Umbilical cord (tissue), 1 donor: ENCODE measurements at regions not wholly inside any gene's neighbourhood (a gene's known extent, or its start where the extent isn't known, plus 50 kb on each side); places are given as distances from the start of the nearest gene placed in this dataset.
A peak's percentile ranks its signal among the peaks of the same experiment; 100 is the strongest.
"Not testable (repeated sequence)": the region's sequence is repeated elsewhere in the genome, so short reads cannot be mapped to it uniquely, and the experiment has no call there.

Source experiments
- DNase-seq: peaks from one replicate; pipeline ENCODE4 v3.0.0-alpha.2; 2015; ENCODE audit warnings: low spot score

GRCh38 chr12:76971216-76971879, 92.5 kb upstream of the CSRP2 start:
- DNase-seq = not testable (repeated sequence)

DNA sequence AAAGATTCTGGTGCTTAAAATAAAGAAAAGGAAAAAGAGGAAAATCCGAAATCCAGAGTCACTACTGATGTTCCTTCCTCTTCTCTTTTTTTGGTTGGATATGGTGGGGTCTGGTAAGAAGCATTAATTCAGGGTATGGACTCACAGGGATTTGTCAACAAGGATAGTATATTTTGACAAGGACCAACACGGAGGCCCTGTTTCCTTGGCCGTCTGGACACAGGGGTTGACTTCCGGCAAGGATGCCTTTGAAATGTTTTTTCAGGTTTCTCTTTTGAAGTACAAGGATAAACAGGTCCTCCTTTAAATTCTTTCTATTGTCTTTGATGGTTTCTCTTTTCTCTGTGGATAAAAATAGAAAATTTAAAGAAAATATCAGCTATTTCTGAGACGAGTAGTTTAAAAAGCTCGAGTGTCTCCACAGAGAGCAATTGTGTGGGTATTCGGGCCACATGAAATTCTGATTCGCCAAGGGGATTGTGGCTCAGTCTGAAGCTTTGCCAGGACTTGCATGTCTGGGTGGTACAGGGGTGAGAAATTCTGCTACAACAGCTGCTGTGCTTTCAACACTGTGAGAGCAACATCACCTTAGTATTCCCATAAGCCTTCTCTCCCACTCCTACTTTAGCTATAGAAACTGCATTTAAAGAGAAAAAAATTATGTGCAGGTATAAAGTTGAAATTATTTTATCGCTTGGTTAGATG, 88.5 kb upstream of the CSRP2 start:
- no peak for DNase-seq

DNA sequence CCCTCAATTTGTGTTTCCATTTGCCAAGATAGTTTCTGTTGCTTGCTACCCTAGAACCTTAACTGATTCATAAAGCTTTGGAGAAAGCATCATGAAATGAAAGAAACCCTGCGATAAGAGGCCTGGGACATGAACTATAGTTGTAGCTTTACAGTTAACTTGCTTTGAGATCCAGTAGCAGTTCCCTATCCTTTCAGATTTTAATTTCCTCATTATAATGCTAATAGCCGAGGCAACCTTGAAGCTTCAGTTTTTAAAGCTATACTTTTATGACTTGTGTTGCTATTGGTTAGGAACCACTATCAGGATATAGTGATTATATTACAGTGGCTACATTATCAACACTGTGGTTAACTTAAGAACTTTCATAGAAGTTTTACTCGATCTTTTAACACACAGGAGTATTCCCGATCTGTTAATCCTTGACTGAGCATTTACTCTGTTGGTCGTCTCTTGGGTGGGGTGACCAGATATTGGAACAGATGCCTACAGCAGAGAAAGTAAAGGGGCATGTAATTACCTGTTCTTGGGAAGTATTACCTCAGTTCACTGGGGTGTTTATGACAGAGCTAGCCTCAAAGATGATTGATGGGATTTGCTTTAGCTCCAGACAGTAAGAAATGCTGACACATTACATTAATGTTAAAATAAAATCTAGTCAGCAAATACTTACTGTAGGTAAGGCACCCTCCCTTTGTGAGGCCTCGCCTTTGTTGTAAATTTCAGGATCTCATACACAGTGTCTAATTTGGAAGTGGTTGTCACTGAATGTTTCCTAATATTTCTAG, 86.2 kb upstream of the CSRP2 start:
- DNase-seq = peak; percentile 53

DNA sequence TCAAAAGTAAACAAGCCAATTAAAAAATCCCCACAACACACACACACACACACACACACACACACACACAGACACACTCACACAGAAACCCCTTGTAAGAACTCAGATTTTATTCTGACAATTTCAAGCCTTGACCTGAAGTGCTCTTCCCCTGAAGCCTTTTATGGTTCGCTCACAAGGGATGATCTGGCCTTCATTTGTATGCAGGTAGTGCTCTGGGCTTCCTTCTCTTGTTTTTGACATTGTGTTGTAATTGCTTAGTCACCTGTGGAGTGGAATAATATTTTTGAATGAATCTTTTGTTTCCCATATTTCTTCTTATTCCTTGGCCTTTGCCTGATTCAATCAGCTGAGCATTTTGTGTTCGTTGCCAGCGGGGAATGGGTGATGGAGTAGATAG, 83.3 kb upstream of the CSRP2 start:
- no peak for DNase-seq

DNA sequence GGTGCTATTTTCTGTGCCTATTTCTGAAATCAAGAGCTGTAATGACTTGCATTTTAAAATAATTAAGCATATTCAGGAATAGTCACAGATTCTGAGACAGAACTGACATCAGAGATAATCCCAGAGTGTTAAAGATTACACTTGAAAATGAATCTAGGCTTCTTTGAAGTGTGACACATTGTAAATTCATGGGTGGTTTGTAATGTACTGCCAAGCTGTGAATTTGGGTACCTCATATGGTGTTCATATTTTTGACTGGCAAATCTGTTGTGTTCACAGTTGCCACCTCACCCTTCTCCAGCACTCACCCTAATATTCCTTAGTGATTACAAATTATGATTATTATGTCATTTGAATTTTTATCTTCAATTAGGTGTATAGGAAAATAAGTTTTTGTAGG, 78.5 kb upstream of the CSRP2 start:
- no peak for DNase-seq

GRCh38 chr12:76952995-76953394, 74.2 kb upstream of the CSRP2 start:
- peak; percentile 64 for DNase-seq

GRCh38 chr12:76948879-76949278, 70.1 kb upstream of the CSRP2 start:
- no peak for DNase-seq

DNA sequence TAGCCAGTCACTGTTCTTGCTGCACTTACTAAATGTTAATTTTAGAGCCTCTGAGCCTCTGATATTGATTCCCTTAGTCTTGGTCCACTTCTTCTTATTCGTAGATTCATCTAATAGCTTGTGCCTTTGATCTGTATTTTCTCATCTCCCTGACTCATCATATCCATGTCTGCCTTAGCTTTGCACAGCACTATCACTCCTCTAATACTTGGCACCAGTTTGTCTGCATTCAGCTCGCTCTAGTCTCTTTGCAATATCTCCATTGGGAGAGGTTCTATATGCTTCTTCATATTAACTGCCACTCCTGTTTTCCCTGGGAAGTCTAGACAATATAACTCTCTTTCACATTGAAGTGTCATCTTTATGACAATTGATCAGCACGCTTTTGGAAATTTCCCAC, 68.5 kb upstream of the CSRP2 start:
- DNase-seq = peak; percentile 86

- DNase-seq = no peak
These were observed 67.6 kb upstream of the CSRP2 start for GRCh38 chr12:76946446-76946845.

DNA sequence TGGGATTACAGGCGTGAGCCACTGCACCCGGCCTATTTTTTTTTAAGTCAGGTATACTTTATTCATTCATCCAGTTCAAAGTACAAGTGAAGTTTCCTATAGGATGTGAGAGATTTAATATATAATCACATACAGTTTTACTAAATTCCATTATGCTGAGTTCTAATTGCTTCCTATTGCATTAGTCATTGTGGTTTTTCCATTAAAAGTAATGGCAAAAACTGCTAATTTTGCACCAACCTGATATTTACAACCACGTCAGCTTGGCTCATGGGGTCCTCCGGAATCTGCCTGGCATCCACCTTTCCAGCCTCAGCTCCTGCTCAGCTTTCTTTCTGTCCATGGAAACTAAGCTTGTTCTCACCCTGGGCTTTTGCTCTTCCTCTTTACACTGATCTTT, 67.0 kb upstream of the CSRP2 start:
- no peak for DNase-seq

DNA sequence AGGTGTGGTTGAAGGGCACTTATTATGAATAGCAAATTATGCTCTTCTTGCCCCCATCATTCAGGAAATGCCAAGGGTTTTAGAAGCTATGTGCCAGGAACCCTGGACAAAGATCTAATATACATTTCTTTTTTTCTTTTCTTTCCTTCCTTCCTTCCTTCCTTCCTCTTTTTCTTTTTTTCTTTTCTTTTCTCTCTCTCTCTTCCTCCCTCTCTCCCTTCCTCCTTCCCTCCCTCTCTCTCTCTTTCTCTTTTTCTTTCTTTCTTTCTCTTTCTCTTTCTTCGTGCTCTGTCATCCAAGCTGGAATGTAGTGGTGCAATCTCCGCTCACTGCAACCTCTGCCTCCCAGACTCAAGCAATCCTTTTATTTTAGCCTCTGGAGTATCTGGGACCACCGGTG, 66.1 kb upstream of the CSRP2 start:
- DNase-seq = no peak

DNA sequence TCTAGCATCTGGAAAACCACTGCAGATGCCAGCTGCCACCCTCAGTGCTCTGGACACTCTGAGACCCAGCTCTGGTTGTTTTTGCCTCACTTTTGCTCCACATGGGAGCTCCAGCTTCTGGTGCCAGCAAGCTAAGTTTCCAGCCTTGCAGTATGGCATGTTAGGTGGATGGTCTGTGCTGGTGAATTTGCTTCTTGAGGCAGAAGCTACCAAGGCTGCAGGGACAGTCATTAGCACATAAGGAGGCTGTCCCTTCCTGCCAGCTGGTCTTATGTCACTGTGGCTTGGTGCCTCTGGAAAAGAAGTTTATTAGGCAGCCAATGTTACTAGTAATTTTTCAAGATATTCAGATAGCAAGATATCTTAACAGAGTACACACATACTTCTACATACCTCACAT, 64.2 kb upstream of the CSRP2 start:
- DNase-seq = no peak

GRCh38 chr12:76942267-76942666, 63.4 kb upstream of the CSRP2 start:
- DNase-seq = peak; percentile 80

- no peak for DNase-seq
These were observed 62.0 kb upstream of the CSRP2 start for GRCh38 chr12:76940671-76941445.

- no peak for DNase-seq
These were observed 60.9 kb upstream of the CSRP2 start for GRCh38 chr12:76939701-76940100.

DNA sequence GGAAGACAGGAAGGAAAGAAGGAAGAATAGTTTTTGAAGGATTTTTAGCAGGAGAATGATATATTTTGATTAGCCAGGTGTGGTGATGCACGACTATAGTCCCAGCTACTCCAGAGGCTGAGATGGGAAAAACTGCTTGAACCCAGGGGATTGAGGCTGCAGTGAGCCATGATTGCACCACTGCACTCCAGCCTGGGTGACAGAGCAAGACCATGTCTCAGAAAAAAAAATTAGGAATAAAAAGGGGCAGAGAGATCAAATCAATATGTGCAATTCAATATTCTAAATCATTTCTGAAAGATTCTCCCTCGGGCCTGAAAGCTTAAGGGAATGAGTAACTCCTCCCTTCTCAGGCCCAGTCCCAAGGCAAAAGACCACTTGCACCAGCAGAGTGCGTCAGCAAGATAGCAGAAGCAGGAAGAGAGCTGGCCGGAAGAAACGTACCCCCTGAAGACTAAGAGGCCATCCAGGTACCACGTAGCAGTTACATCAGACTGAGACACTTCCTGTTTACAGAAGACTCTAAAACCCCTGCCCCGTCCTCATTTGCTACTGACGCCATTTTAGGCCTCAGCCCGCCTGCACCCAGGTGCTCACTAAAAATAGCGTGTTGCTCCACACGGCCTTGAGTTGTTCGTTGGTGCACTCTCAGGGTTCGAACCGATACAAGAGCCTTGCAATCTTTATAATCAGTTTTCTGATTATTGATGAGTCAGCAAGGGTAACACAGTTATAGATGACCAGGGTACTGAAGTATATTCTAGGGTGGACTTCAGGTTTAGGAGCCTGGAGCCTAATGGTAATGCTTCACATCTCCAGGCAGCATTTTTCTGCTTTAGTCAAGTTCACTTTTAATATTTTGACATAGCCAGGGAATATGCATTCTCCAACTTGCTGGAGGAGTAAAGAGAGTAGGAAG, 57.7 kb upstream of the CSRP2 start:
- DNase-seq = no peak

DNA sequence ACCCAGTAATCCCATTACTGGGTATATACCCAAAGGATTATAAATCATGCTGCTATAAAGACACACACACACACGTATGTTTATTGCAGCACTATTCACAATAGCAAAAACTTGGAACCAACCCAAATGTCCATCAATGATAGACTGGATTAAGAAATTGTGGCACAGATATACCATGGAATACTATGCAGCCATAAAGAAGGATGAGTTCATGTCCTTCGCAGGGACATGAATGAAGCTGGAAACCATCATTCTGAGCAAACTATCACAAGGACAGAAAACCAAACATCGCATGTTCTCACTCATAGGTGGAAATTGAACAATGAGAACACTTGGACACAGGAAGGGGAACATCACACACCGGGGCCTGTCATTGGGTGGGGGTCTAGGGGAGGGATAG, 54.6 kb upstream of the CSRP2 start:
- DNase-seq = not testable (repeated sequence)

GRCh38 chr12:76929499-76929898, 50.7 kb upstream of the CSRP2 start:
- no peak for DNase-seq
